Stimulated activated CD4-positive, alpha-beta T cell treated with anti-CD3 and anti-CD28 coated beads, Interleukin-1b, Interleukin-23, amount 100 ng/mL, for 24 hours (primary cell): ENCODE measurements at regions not wholly inside any gene's neighbourhood (a gene's known extent, or its start where the extent isn't known, plus 50 kb on each side); places are given as distances from the start of the nearest gene placed in this dataset.

ENCODE experiments used
- DNase-seq, 4 experiments: peaks; one replicate each; pipeline ENCODE4 v3.0.0-alpha.2; 2020; ENCODE audit warnings: low read depth in 4 of 4, low spot score in 1 of 4

- no peak for DNase-seq
These were observed 232.6 kb upstream of the SRRM4 start for GRCh38 chr12:118748478-118749380.

- no peak for DNase-seq
These were observed 231.7 kb upstream of the SRRM4 start for GRCh38 chr12:118749646-118750045.

GRCh38 chr12:118750666-118751065 lies 230.7 kb upstream of the SRRM4 start:
- DNase-seq = no peak

- DNase-seq = no peak
These were observed 230.0 kb upstream of the SRRM4 start for GRCh38 chr12:118751355-118751754.

- no peak for DNase-seq
These were observed 220.7 kb upstream of the SRRM4 start for GRCh38 chr12:118760623-118761022.

GRCh38 chr12:118763234-118763633 lies 218.1 kb upstream of the SRRM4 start:
- DNase-seq = no peak

- no peak for DNase-seq
These were observed 207.2 kb upstream of the SRRM4 start for GRCh38 chr12:118773956-118774723.

GRCh38 chr12:118777504-118777903 lies 203.8 kb upstream of the SRRM4 start:
- DNase-seq = no peak

- DNase-seq = no peak
These were observed 203.3 kb upstream of the SRRM4 start for GRCh38 chr12:118778077-118778476.

- no peak for DNase-seq
These were observed 200.4 kb upstream of the SRRM4 start for GRCh38 chr12:118780939-118781338.

GRCh38 chr12:118781692-118782091 lies 199.6 kb upstream of the SRRM4 start:
- DNase-seq = no peak

GRCh38 chr12:118783703-118784102 lies 197.6 kb upstream of the SRRM4 start:
- no peak for DNase-seq

- DNase-seq = no peak
These were observed 190.8 kb upstream of the SRRM4 start for GRCh38 chr12:118790578-118790977.

GRCh38 chr12:118813778-118814357 lies 167.5 kb upstream of the SRRM4 start:
- no peak for DNase-seq

GRCh38 chr12:118816296-118816695 lies 165.0 kb upstream of the SRRM4 start:
- no peak for DNase-seq

- no peak for DNase-seq
These were observed 159.9 kb upstream of the SRRM4 start for GRCh38 chr12:118821386-118821925.

GRCh38 chr12:118822512-118822911 lies 158.8 kb upstream of the SRRM4 start:
- no peak for DNase-seq

- no peak for DNase-seq
These were observed 154.3 kb upstream of the SRRM4 start for GRCh38 chr12:118827047-118827446.

GRCh38 chr12:118827606-118828005 lies 153.7 kb upstream of the SRRM4 start:
- no peak for DNase-seq

- DNase-seq = no peak
These were observed 151.0 kb upstream of the SRRM4 start for GRCh38 chr12:118830296-118830695.

- no peak for DNase-seq
These were observed 145.4 kb upstream of the SRRM4 start for GRCh38 chr12:118835926-118836325.

GRCh38 chr12:118840399-118840798 lies 140.9 kb upstream of the SRRM4 start:
- DNase-seq = no peak
